Activated CD8-positive, alpha-beta T cell treated with anti-CD3 and anti-CD28 coated beads for 36 hours (primary cell): ENCODE measurements at regions not wholly inside any gene's neighbourhood (a gene's known extent, or its start where the extent isn't known, plus 50 kb on each side); places are given as distances from the start of the nearest gene placed in this dataset.

Source experiments
- ATAC-seq: fragments of 200-7000 bp; cut with Tn5 transposase; one replicate; pipeline ENCODE4 v1.10.0; 2021; ENCODE audit warnings: mild to moderate bottlenecking, moderate library complexity
- CTCF ChIA-PET: fragments of 350-600 bp; sonication (Branson Sonifier 250); formaldehyde crosslinking; loops from one replicate; lab custom pipeline; 2021; ENCODE audit warnings: antibody characterized with exemption; lab: Charles Lee
- POLR2A ChIA-PET: fragments of 350-600 bp; sonication (Branson Sonifier 250); formaldehyde crosslinking; loops from one replicate; lab custom pipeline; 2021; ENCODE audit warnings: antibody characterized with exemption; lab: Charles Lee
- DNase-seq: peaks from one replicate; pipeline ENCODE4 v3.0.0-alpha.2; 2020
- H3K27ac Mint-ChIP-seq: one replicate; pipeline ENCODE4 v1.8.0; 2021; ENCODE audit warnings: mild to moderate bottlenecking, mixed read lengths
- H3K27me3 Mint-ChIP-seq: one replicate; pipeline ENCODE4 v1.8.0; 2021; ENCODE audit warnings: mixed read lengths
- H3K36me3 Mint-ChIP-seq: one replicate; pipeline ENCODE4 v1.8.0; 2021; ENCODE audit warnings: low read depth, mixed read lengths
- H3K4me1 Mint-ChIP-seq: one replicate; pipeline ENCODE4 v1.8.0; 2021; ENCODE audit warnings: low read depth, mixed read lengths
- H3K4me3 Mint-ChIP-seq: one replicate; pipeline ENCODE4 v1.8.0; 2021; ENCODE audit warnings: mild to moderate bottlenecking, moderate library complexity, mixed read lengths
- H3K9me3 Mint-ChIP-seq: one replicate; pipeline ENCODE4 v1.8.0; 2021; ENCODE audit warnings: mixed read lengths
- intact Hi-C: fragments of 100-400 bp; cut with micrococcal nuclease; formaldehyde crosslinking; loops from one replicate; pipeline ENCODE4 v1.10.0; 2022
- TF ChIP-seq, protein P1 (sequence below): fragments of 200-600 bp; IDR thresholded peaks from one replicate; pipeline ENCODE4 v1.8.0; 2022; ENCODE audit warnings: antibody characterized with exemption, mild to moderate bottlenecking

DNA sequence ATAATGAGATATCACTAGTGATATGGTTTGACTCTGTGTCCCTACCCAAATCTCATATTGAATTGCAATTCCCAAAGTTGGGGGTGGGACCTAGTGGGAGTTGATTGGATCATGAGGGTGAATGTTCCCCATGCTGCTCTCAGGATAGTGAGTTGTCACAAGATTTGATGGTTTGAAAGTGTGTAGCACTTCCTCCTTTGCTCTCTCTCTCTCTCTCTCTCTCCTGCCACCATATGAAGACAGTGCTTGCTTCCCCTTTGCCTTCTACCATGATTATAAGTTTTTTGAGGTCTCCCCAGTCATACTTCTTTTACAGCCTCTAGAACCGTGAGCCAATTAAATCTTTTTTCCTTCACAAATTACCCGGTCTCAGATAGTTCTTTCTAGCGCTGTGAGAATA lies 1002.0 kb upstream of the ADGRB3 start:
- no peak overlapping the region for H3K27ac Mint-ChIP-seq
- ChIA-PET CTCF (no interaction called here), POLR2A (no interaction called here)
- H3K4me1 Mint-ChIP-seq, result no peaks in the 10 kb centered on the region
- H3K27me3 Mint-ChIP-seq, result no peaks in the 10 kb centered on the region
- DNase-seq (no peak), ATAC-seq (no peak)
- TF ChIP-seq, protein P1, sequence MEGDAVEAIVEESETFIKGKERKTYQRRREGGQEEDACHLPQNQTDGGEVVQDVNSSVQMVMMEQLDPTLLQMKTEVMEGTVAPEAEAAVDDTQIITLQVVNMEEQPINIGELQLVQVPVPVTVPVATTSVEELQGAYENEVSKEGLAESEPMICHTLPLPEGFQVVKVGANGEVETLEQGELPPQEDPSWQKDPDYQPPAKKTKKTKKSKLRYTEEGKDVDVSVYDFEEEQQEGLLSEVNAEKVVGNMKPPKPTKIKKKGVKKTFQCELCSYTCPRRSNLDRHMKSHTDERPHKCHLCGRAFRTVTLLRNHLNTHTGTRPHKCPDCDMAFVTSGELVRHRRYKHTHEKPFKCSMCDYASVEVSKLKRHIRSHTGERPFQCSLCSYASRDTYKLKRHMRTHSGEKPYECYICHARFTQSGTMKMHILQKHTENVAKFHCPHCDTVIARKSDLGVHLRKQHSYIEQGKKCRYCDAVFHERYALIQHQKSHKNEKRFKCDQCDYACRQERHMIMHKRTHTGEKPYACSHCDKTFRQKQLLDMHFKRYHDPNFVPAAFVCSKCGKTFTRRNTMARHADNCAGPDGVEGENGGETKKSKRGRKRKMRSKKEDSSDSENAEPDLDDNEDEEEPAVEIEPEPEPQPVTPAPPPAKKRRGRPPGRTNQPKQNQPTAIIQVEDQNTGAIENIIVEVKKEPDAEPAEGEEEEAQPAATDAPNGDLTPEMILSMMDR, result no peak
- no peaks in the 10 kb centered on the region for H3K36me3 Mint-ChIP-seq
- peaks cover 6% of the 10 kb centered on the region for H3K9me3 Mint-ChIP-seq
- intact Hi-C loops, result no loop called here
- no peak overlapping the region for H3K4me3 Mint-ChIP-seq

DNA sequence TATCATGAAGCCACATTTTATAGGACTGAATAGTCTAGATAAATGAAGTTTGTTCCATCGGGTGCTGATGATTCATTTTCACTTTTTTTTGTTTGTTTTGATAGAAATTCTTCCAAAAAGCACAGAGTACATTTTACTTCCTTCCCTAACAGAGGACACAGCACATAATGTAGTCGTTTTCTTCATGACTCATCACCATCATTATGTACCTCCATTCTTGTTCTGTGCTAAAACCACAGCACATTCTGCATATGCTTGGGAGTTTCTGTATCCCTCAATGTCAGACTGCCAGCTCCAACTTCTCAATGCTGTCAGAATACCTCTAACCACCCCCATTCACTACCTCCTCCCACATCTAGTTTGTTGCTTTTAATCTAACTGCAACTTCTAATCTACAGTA lies 1004.9 kb upstream of the ADGRB3 start:
- no peaks in the 10 kb centered on the region for H3K27me3 Mint-ChIP-seq
- H3K9me3 Mint-ChIP-seq, result peaks cover 6% of the 10 kb centered on the region
- no peak overlapping the region for H3K4me3 Mint-ChIP-seq
- ChIA-PET CTCF (no interaction called here), POLR2A (no interaction called here)
- DNase-seq (no peak), ATAC-seq (no peak)
- intact Hi-C loops, result no loop called here
- TF ChIP-seq, protein P1, result no peak
- H3K36me3 Mint-ChIP-seq, result no peaks in the 10 kb centered on the region
- no peaks in the 10 kb centered on the region for H3K4me1 Mint-ChIP-seq
- no peak overlapping the region for H3K27ac Mint-ChIP-seq

DNA sequence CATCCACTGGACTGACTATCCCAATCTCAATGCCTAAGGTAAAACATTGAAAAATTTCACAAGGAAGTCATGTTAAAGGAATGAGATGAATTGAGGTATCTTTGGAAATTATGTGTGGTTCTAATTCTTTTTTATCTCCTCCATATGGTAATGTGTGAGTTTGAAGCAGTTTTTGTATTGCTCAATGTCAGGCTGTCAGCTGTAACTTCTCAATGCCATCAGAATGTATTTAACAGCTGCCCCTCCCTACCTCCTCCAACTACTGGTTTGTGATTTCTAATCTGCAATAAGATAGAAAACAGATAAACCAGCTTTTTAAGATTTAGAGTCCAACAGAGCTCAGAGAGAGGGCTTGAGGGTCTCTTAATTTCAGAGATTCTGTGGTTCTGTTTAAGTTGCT lies 1005.8 kb upstream of the ADGRB3 start:
- Mint-ChIP-seq H3K4me1 (no peaks in the 10 kb centered on the region), H3K36me3 (no peaks in the 10 kb centered on the region), H3K4me3 (no peak overlapping the region), H3K27me3 (no peaks in the 10 kb centered on the region), H3K27ac (no peak overlapping the region), H3K9me3 (peaks cover 6% of the 10 kb centered on the region)
- CTCF ChIA-PET, result no interaction called here
- ATAC-seq, result no peak
- intact Hi-C loops, result no loop called here
- POLR2A ChIA-PET, result no interaction called here
- TF ChIP-seq, protein P1, result no peak
- no peak for DNase-seq

DNA sequence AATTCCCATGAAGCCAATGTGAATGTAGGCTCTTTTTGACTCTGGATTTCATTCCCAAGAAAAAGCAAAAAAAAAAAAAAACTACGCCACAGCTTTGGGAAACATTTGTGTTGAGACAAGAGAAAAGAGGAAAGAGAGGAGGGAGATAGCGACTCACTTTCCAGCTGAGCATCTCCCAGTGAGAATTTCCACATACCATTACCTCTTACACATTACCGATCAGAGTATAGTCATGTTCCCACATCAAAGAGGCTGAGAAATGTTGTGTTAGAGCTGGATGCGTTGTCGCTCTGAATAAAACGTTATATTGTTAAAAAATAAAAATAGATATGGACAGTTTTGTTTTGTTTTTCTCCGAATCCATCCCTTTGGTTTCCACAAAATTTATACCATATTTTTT lies 1019.3 kb upstream of the ADGRB3 start:
- DNase-seq, result no peak
- no peak overlapping the region for H3K4me3 Mint-ChIP-seq
- H3K27ac Mint-ChIP-seq, result no peak overlapping the region
- TF ChIP-seq, protein P1, result no peak
- peaks cover 15% of the 10 kb centered on the region for H3K9me3 Mint-ChIP-seq
- no peaks in the 10 kb centered on the region for H3K27me3 Mint-ChIP-seq
- H3K36me3 Mint-ChIP-seq, result no peaks in the 10 kb centered on the region
- no peaks in the 10 kb centered on the region for H3K4me1 Mint-ChIP-seq
- POLR2A ChIA-PET, result no interaction called here
- CTCF ChIA-PET, result no interaction called here
- intact Hi-C loops, result no loop called here
- ATAC-seq, result no peak

DNA sequence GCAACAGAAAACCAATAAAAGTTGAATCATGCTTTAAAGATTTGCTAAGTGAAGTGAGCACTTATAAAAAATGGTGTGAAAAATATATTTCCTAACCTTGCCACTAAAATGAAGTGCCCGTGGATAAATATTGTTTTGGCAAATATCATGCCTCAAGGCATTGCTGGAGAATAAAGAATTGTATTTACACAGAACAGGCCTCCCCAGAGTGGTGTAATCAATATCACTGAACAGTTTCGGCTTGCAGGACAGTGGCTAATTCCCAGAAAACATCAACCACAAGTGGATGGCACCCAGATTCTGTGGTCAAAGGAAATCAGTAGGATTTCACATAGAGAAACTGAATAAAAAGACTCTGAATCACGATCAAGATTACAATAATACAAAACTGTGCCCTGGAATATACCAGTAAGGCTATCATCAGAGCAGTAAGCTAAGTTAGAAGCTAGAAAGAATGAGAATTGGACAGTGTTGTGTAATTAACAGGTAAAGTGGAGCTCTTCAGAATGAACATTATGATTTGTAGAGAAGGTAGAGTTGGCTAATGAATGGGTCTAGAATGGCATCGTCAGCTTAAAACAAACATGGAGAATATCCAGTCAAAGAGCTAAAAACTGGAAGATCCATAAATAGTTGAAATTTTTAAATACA lies 1026.9 kb upstream of the ADGRB3 start:
- intact Hi-C loops, result no loop called here
- H3K27ac Mint-ChIP-seq, result no peak overlapping the region
- ChIA-PET POLR2A (no interaction called here), CTCF (no interaction called here)
- ATAC-seq (no peak), DNase-seq (no peak)
- H3K4me3 Mint-ChIP-seq, result no peak overlapping the region
- no peaks in the 10 kb centered on the region for H3K4me1 Mint-ChIP-seq
- no peaks in the 10 kb centered on the region for H3K36me3 Mint-ChIP-seq
- H3K9me3 Mint-ChIP-seq, result peaks cover 13% of the 10 kb centered on the region
- TF ChIP-seq, protein P1, result no peak
- H3K27me3 Mint-ChIP-seq, result no peaks in the 10 kb centered on the region
